ENCODE measurements at regions not wholly inside any gene's neighbourhood (a gene's known extent, or its start where the extent isn't known, plus 50 kb on each side); places are given as distances from the start of the nearest gene placed in this dataset.

DNA sequence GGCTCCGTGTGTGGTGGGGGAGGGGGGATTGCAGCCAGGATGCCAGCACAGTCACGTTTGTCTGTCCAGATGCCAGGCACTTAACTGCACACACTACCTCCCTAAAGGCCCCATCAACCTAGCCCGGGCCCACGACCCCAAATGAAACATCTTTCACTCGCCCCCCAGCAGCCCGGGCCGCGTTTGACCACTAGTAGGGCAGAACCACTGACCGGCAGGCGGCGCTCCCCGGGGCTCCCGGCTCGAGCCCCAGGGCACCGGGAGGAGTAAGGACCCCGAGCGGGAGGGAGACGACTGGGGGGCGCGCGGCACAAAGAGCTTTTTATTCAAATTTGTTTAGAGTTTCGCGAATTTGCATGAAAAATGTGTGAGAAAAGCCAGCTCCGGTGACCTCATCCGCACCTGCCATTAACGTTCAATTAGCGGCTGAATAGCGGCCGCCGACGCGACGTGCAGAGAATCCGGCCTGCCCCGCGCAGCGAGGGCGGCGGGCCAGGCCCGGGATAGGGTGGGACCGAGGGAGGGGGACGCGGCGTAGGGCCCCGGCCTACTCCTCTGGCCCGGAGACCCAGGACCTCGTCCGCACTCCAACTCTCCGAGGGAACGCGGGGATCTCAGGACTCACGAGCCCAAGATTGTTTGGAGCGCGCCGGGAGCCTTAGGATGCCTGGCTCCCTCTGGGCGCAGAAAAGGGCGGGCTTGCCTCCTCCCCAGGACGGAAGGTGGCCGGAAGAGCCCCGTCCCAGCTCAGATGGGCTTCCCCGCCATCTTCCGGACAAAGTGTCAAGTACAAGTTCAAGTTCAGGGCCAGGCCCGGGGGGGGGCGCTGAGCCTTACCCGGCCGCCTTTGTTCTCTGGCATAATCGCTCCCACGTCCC, 64.9 kb upstream of the POLG start:
- no peak for DNase-seq (ENCODE audit: low read depth)

- DNase-seq (ENCODE audit: low read depth) = no peak
Observed at GRCh38 chr15:89398896-89399237, 64.2 kb upstream of the POLG start.

DNA sequence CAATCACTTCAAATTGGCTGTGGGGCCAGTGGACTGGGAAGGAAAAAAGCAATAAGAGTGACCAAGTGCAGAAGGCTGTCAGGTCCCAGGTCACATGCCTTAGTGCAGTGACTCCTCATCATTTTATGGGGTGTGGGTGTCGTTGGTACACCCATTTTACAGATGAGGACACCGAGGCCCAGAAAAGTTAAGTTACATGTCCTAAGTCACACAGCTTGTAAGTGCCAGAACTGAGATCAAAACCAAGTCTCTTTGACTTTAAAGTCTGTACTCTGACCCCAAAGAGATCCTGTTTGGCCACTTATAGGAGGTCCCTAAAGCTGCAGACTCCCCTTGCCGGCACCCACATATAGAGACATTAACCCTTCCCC, 63.0 kb upstream of the POLG start:
- no peak for DNase-seq (ENCODE audit: low read depth)

- DNase-seq (ENCODE audit: low read depth) = no peak
Observed at GRCh38 chr15:89396723-89397652, 62.4 kb upstream of the POLG start.

DNA sequence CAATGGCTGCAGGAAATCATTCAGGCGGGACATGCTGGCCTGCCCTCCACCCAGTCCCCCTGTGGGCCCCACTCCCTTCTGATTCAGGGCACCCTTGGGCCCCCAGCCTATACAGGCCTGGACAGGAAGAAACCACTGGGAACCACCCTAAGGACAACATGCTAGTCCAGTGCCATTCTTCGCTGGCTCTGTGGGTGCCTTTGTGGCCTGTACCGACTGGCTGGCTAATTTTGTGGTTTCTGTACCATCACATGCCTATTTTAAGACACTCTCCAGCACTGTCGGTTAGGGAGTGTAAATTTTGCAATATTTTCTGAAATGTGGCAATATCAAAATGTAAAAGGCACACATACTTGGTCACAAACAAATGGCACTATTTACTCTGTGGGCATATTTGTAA, 61.4 kb upstream of the POLG start:
- no peak for DNase-seq (ENCODE audit: low read depth)

DNA sequence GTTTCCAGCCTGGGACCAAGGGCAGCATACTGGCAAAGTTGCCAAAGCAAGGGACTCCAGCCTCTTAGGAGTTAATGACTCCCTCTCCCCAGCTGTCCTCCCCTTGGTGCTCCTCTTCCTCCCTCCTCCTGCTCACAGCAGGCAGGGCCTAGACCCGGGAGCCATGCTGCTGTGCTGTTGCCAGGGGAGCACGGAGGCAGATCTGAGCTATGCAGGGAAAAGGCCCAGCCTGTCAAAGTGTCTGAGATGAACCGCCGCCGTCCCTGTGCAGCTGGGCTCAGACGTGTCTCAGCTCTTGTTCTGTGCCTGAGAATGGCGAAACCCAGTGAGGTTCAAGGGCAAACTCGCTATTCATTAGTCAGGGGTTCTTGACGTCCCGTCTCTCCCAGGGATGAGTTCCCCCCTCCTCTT, 60.8 kb upstream of the POLG start:
- DNase-seq (ENCODE audit: low read depth) = no peak

DNA sequence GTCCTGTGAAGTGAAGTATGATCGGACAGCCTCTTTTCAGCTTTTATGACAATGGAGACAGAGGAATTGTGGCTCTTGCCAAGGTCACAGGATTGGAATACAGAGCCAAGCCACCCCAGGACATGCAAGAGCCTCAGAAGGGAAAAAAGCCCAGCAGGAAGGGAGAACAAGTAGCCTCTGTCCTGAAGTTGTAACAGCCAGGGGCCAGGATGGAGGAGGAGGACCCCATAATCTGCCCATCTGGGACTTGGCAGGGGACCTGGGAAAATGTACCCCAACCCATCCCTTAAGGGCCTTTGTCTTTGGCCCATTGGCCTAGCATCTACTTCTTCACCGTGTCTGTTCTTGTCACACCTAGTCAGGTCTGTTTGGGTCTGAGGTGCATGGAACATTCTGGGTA, 60.4 kb upstream of the POLG start:
- no peak for DNase-seq (ENCODE audit: low read depth)

DNA sequence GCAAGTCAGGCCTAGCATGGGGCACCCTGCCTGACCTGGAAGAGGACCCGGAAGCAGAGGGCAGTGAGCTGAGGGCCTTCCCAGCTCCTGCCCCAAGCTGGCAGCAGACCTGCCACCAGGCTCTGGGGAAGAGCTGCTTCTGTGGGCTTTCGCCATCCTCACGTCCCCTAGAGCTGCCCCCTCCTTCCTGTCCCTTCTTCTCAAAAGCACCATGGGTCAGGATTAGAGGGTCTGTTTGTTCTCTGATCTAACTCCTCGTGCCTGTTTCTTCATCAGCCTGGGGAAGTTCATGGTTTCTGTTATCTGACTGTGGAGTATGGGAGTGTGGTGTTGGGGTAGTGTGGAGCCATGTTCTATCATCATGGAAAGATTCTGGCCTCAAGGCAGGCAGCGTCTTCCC, 58.4 kb upstream of the POLG start:
- DNase-seq (ENCODE audit: low read depth) = no peak

GRCh38 chr15:89391685-89392257, 57.1 kb upstream of the POLG start:
- no peak for DNase-seq (ENCODE audit: low read depth)

- DNase-seq (ENCODE audit: low read depth) = no peak
Observed at GRCh38 chr15:89389841-89390603, 55.4 kb upstream of the POLG start.

GRCh38 chr15:89387140-89387903, 52.7 kb upstream of the POLG start:
- no peak for DNase-seq (ENCODE audit: low read depth)

DNA sequence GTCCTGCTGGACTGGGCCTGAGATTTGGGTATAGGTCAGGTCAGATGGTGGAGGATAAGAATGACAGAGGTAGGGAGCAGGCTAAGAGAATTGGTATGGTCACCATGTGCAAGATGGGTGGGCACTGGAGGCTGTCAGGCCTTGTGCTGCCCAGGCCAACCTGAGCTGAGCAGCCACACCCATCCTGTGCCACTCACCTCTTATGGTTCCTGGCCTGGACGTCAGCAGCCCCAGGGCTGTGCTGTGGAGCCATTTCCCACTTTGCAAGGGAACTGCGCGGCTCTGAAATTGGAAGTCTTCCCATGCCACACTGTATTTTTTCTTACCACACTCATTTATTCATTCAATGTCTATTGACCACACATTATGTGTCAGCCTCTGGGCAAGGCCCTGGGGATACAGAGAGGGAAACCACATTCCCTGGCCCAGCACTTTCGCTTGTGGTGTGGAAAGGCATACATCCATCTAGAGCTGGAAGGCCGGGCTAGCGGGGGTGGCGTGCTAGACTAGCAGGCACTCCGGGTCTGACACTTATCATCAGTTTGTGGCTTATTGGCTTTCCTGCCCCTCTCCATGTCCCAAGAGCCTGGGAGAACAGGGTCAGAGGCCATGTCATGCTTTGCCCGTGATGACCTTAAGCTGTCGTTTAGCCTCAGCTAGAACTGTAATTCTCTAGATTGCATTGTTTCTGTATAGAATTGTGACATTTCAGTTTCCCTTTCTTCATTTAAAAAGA, 51.1 kb upstream of the POLG start:
- no peak for DNase-seq (ENCODE audit: low read depth)

Data from T follicular helper cell (primary cell).